Transverse colon (tissue), 3 donors: ENCODE measurements at regions not wholly inside any gene's neighbourhood (a gene's known extent, or its start where the extent isn't known, plus 50 kb on each side); places are given as distances from the start of the nearest gene placed in this dataset.

Experiments
- EP300 ChIP-seq: sonication (generic); formaldehyde crosslinking; IDR thresholded peaks from one replicate; pipeline ENCODE4 v1.6.1; 2017; ENCODE audit warnings: antibody characterized with exemption, low read depth
- POLR2A ChIP-seq: fragments of 450-650 bp; IDR thresholded peaks from one replicate; pipeline ENCODE4 v1.6.1; 2016; ENCODE audit warnings: antibody characterized with exemption, mild to moderate bottlenecking, moderate library complexity
- TF ChIP-seq, protein P1 (sequence below), 5 experiments: fragments of 200-600 bp in 3 of 5; fragments of 450-650 bp in 2 of 5; sonication (generic) in 3 of 5; IDR thresholded peaks; 1 replicate in 2 of 5; 2 replicates in 3 of 5; pipeline ENCODE4 v1.5.1; 2016 to 2017; ENCODE audit warnings: antibody characterized with exemption in 5 of 5, inconsistent platforms in 3 of 5, mild to moderate bottlenecking in 2 of 5, moderate library complexity in 1 of 5

DNA sequence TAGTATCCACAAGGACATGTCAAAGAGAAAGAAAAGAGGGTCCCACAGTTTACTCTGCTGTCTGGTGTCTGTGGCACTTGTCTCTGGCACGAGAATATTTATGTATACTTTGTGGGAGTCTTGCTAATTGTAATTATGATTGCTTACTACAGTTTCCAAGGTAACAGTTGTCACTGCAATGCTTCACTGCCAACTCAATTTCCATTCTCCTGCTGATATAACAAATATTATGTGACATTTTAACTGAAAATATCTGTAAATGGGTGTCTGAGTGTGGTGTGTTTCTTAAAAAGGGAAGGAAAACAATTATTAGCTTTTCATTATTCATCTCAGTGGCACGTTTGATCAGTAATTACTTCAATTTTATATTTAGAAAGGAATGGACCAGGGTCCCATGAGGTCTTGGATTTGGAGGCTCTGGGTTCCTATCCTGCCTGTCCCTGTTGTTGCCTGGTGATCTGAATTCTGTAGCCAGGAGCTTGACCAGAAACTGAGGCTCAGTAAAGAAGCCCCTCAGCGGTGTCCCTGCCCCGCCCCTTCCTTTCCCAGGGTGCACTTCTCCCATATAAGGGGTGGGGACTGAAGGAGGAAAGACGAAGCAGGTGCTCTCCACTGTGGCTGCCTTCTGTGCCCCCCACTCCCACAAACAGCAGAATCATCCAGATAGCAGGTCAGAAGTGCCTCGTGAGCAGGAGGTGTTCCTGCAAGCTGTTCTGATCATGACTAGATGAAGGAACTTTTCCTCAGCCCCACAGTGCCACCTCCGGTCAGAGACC lies 137.3 kb upstream of the KIF2A start:
- TF ChIP-seq POLR2A (no peak), EP300 (no peak)
- TF ChIP-seq, protein P1, sequence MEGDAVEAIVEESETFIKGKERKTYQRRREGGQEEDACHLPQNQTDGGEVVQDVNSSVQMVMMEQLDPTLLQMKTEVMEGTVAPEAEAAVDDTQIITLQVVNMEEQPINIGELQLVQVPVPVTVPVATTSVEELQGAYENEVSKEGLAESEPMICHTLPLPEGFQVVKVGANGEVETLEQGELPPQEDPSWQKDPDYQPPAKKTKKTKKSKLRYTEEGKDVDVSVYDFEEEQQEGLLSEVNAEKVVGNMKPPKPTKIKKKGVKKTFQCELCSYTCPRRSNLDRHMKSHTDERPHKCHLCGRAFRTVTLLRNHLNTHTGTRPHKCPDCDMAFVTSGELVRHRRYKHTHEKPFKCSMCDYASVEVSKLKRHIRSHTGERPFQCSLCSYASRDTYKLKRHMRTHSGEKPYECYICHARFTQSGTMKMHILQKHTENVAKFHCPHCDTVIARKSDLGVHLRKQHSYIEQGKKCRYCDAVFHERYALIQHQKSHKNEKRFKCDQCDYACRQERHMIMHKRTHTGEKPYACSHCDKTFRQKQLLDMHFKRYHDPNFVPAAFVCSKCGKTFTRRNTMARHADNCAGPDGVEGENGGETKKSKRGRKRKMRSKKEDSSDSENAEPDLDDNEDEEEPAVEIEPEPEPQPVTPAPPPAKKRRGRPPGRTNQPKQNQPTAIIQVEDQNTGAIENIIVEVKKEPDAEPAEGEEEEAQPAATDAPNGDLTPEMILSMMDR (IDR thresholded peaks at IDR 0.05) = no peak
